ENCODE measurements at regions not wholly inside any gene's neighbourhood (a gene's known extent, or its start where the extent isn't known, plus 50 kb on each side); places are given as distances from the start of the nearest gene placed in this dataset.

DNA sequence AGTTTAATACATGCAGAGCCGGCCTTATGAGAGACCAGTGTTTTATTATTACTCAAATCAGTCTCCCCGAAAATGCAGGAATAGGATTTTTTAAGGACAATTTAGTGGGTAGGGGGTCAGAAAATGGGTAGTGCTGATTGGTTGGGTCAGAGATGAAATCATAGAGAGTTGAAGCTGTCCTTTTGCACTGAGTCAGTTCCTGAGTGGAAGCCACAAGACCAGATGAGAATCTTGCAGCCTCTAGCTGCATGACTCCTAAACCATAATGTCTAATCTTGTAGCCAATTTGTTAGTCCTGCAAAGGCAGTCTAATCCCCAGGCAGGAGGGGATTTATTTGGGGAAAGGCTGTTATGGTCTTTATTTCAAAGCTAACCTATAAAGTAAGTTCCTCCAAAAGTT, 1163.9 kb downstream of the DIAPH3 start:
- no peaks in the 10 kb centered on the region for H3K9me3 Mint-ChIP-seq
- H3K4me3 Mint-ChIP-seq: no peak overlapping the region
- H3K27me3 ChIP-seq (ENCODE audit: control insufficient read depth in 1 of 2, insufficient read depth in 2 of 2, low read length in 2 of 2): no peaks in the 10 kb centered on the region
- ATAC-seq (ENCODE audit: poor library complexity) (no peak), DNase-seq (no peak)
- POLR2A ChIA-PET: no interaction called here
- H3K4me3 ChIP-seq (ENCODE audit: low read length): no peak overlapping the region
- no peaks in the 10 kb centered on the region for H3K36me3 Mint-ChIP-seq (ENCODE audit: low read depth)
- no peaks in the 10 kb centered on the region for H3K4me1 ChIP-seq (ENCODE audit: insufficient read depth, low read length)
- H3K4me1 Mint-ChIP-seq (ENCODE audit: low read depth): no peaks in the 10 kb centered on the region
- H3K27ac ChIP-seq (ENCODE audit: low read depth in 1 of 2, low read length in 2 of 2): no peak overlapping the region
- H3K9me3 ChIP-seq (ENCODE audit: control insufficient read depth in 1 of 2, insufficient read depth in 1 of 2, low read length in 2 of 2): peaks cover 0 to 6% of the 10 kb centered on the region in 2 experiments
- intact Hi-C loops (cut with DNase I, micrococcal nuclease): no loop called here
- no peaks in the 10 kb centered on the region for H3K27me3 Mint-ChIP-seq
- CTCF ChIA-PET: no interaction called here
- TF ChIP-seq CTCF (IDR thresholded peaks at IDR 0.05): no peak
- H3K27ac Mint-ChIP-seq: no peak overlapping the region
- H3K36me3 ChIP-seq (ENCODE audit: insufficient read depth, low read length): no peaks in the 10 kb centered on the region

DNA sequence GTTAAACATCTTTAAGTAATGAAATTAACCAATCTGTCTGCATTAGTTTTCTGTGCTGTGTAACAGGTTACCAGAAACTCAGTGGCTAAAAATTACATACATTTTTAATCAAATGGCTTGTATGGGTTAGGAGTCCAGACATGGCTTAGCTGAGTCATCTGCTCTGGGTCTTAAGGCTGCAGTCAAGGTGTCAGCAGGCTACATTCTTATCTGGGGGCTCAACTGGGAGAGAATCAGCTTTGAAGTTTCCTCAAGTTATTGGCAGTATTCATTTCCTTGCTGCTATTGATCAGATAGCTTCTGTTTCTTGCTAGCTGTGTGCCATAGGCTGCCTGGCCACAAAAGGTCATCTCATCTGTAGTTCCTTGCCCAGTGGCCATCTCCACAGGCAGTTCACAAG, 1163.0 kb downstream of the DIAPH3 start:
- no peaks in the 10 kb centered on the region for H3K36me3 Mint-ChIP-seq (ENCODE audit: low read depth)
- ATAC-seq (ENCODE audit: poor library complexity) (no peak), DNase-seq (no peak)
- Histone ChIP-seq H3K4me1 (ENCODE audit: insufficient read depth, low read length) (no peaks in the 10 kb centered on the region), H3K36me3 (ENCODE audit: insufficient read depth, low read length) (no peaks in the 10 kb centered on the region), H3K4me3 (ENCODE audit: low read length) (no peak overlapping the region), H3K27me3 (ENCODE audit: control insufficient read depth in 1 of 2, insufficient read depth in 2 of 2, low read length in 2 of 2) (no peaks in the 10 kb centered on the region), H3K9me3 (ENCODE audit: control insufficient read depth in 1 of 2, insufficient read depth in 1 of 2, low read length in 2 of 2) (peaks cover 0 to 6% of the 10 kb centered on the region in 2 experiments), H3K27ac (ENCODE audit: low read depth in 1 of 2, low read length in 2 of 2) (no peak overlapping the region)
- intact Hi-C loops (cut with DNase I, micrococcal nuclease): no loop called here
- H3K27ac Mint-ChIP-seq: no peak overlapping the region
- H3K4me1 Mint-ChIP-seq (ENCODE audit: low read depth): no peaks in the 10 kb centered on the region
- ChIA-PET CTCF (no interaction called here), POLR2A (no interaction called here)
- TF ChIP-seq CTCF (IDR thresholded peaks at IDR 0.05): no peak
- no peak overlapping the region for H3K4me3 Mint-ChIP-seq
- H3K27me3 Mint-ChIP-seq: no peaks in the 10 kb centered on the region
- no peaks in the 10 kb centered on the region for H3K9me3 Mint-ChIP-seq

- H3K4me1 ChIP-seq (ENCODE audit: insufficient read depth, low read length): no peaks in the 10 kb centered on the region
- H3K36me3 ChIP-seq (ENCODE audit: insufficient read depth, low read length): no peaks in the 10 kb centered on the region
- CTCF ChIA-PET: no interaction called here
- H3K9me3 ChIP-seq (ENCODE audit: control insufficient read depth in 1 of 2, insufficient read depth in 1 of 2, low read length in 2 of 2): no peaks in the 10 kb centered on the region
- Mint-ChIP-seq H3K27me3 (no peaks in the 10 kb centered on the region), H3K36me3 (ENCODE audit: low read depth) (no peaks in the 10 kb centered on the region), H3K9me3 (peaks cover 2% of the 10 kb centered on the region), H3K4me3 (no peak overlapping the region), H3K4me1 (ENCODE audit: low read depth) (no peaks in the 10 kb centered on the region), H3K27ac (no peak overlapping the region)
- no peak for TF ChIP-seq CTCF (IDR thresholded peaks at IDR 0.05)
- H3K27me3 ChIP-seq (ENCODE audit: control insufficient read depth in 1 of 2, insufficient read depth in 2 of 2, low read length in 2 of 2): no peaks in the 10 kb centered on the region
- H3K4me3 ChIP-seq (ENCODE audit: low read length): no peak overlapping the region
- intact Hi-C loops (cut with DNase I, micrococcal nuclease): no loop called here
- no peak overlapping the region for H3K27ac ChIP-seq (ENCODE audit: low read depth in 1 of 2, low read length in 2 of 2)
- DNase-seq (no peak), ATAC-seq (ENCODE audit: poor library complexity) (no peak)
- POLR2A ChIA-PET: no interaction called here
Observed at GRCh38 chr13:59012731-59013130, 1151.0 kb downstream of the DIAPH3 start.

All from CD4-positive, alpha-beta T cell (primary cell).